GM19395 (cell line): ENCODE measurements at regions not wholly inside any gene's neighbourhood (a gene's known extent, or its start where the extent isn't known, plus 50 kb on each side); places are given as distances from the start of the nearest gene placed in this dataset.

Source experiments
- ATAC-seq: cut with Tn5 transposase; IDR thresholded peaks from one replicate; pipeline ENCODE4 v1.9.1; 2021; ENCODE audit warnings: mild to moderate bottlenecking, moderate library complexity; ENCODE audit not compliant: unreplicated experiment

GRCh38 chr17:77466596-77467223 is 325.9 kb downstream of the SEC14L1 start:
- ATAC-seq: no peak

DNA sequence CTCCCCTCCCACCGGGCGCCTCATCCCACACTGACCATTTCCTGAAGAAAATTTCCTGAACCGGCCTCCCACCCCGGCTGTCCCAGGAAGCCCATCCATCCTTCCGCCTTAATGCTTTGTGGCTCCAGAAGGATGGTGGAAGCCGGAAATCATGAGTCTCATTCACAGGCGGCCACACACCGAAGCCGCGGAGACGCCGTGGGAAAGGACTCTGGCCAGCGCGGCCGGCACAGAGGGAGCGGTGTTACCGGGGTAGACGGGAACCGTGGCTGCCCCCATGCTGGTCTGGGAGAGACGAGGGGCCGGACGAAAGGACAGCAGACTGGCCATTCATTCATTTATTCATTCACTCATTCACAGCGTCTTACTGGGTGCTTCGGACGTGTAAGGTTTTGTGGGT is 326.8 kb downstream of the SEC14L1 start:
- ATAC-seq: no peak

DNA sequence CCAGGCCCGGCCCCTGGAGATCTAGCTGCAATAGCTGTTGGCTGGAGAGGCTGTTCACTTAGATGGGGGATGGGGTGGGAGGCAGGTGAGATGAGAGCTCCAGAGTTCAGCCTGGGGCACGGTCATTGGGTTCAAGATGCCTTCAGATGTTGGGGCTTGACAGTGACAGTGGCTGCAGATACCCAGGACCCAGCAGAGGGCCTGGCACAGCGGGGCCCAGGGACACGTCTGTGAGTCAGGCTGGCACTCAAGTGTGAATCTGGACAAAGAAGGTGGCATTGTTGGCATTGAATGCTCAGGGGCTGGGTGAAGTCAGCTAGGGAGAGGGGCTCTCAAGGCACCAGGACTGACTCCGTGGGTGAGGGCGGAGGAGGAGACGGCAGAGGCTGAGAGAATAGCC is 328.1 kb downstream of the SEC14L1 start:
- ATAC-seq: no peak

DNA sequence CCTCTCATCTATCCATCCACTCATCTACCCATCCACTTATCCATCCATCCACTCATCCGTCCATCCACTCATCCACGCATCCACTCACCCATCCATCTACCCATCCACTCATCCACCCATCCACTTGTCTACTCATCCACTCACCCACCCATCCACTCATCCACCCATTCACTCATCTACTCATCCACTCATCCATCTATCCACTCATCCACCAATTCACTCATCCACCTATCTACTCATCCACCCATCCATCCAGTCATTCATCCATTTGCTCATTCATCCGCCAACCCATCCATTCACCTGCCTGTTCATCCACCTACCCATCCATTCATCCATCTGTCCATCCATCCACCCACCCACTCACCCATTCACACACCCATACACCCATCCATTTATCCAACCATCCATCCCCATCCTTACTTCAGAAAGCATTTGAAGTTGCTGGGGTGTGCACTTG is 329.6 kb downstream of the SEC14L1 start:
- ATAC-seq: no peak

DNA sequence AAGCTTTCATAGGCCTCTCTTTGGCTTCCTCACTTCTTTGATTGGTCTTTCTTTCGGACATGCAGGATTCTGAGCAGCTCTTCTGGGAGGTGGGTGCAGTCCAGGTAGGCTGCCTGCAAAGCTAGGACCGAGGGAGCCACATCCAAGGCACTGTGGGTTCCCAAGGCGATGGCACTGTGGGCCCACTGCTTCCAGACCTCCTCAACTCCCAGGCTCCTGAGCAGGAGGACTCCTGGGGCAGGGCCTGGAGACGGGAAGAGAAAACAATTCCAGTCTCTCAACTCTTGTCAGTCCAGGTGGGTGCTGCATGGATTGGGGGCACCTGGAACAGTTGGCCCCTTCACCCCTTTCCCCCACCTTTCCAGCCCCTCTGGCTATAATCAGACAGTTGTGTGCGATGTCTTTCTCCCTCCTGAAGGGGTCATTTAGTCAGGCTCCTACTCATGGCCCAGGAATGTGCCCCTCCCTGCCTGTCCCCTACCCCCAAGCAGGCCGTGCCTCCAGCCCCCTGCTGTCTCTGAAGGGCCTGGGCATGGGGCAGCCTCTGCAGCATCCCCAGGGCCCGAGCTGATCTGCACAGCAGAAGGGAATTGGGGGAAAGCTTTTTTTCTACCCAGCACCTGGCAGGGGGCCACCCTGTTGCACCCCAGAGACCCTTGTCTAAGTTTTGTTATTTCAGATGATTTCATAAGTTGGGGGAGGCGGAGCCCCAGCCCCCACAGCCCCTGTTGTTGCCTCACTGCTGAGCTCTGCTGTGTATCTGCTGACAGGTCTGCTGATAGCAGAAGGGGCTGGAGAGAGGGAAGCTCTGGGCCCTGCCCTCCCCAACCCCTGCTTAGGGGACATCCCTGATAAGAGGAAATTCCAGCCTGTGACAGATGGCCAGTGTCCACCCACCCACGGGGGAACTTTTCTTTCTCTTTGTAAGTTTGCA is 330.3 kb downstream of the SEC14L1 start:
- no peak for ATAC-seq

DNA sequence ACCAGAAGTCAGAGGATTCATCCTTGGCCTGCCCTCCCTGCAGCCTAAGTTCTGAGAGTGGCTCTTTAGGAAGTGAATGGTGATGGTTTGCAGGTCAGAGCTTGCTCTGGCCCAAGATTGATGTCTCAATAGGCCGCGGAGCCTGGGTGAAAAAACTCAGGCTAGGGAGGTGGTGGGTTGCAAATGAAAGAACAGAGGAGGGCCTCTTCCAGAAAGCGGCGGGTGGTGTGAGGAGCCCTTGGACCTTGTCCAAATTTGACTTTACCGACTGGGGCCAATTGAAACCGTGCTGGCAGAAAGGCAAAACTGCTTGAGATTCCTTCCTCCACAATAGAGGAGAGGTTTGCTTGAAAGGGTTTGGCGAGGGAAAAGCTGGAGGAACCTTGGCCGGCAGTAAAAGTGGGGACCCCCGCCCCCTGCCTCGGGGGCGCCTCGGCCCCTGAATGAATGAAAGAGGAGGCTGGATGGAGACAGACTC is 331.3 kb downstream of the SEC14L1 start:
- no peak for ATAC-seq

- ATAC-seq: no peak
These were observed 331.9 kb downstream of the SEC14L1 start for GRCh38 chr17:77472468-77473310.

- ATAC-seq: no peak
These were observed 333.0 kb downstream of the SEC14L1 start for GRCh38 chr17:77473615-77474226.

- ATAC-seq: no peak
These were observed 333.7 kb downstream of the SEC14L1 start for GRCh38 chr17:77474292-77474988.

- no peak for ATAC-seq
These were observed 334.5 kb downstream of the SEC14L1 start for GRCh38 chr17:77475016-77475976.

GRCh38 chr17:77476006-77476405 is 335.2 kb downstream of the SEC14L1 start:
- no peak for ATAC-seq

- ATAC-seq: no peak
These were observed 335.7 kb downstream of the SEC14L1 start for GRCh38 chr17:77476498-77476897.

DNA sequence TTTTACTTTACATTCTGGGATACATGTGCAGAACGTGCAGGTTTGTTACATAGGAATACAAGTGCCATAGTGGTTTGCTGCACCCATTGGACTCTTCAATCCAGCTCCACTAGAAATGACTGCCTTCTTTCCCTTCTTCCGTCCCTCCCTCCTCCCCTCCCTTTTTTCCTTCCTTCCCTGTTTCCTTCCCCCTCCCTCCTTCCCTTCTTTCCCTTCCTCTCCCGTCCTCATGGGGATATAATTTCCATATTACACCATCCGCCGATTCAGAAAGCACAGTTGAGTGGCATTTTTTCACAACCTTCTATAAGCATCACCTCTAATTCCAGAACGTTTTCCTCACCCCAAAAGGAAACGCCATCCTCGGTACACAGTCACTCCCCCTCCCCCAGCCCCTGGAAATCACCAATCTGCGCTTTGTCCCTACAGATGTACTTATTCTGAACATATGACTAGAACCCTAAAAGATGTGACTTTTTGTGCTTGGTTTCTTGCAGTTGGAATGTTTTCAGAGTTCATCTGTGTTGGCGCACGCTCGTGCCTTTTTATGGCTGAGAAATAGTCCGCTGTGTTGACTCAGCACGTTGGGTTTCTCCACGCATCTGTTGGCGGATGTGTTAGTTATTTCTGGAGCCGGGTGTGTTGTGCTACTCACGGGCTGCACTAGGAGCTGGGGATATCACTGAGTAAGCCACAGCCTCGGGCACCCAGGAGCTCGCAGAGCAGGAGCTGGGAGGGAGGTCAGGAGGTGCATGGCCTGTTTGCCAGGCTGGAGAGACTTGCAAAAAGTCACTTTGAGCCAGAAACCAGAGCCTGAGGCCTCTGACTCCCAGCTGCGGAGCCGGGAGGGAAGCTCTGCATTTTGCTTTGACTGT is 336.4 kb downstream of the SEC14L1 start:
- no peak for ATAC-seq

- no peak for ATAC-seq
These were observed 337.5 kb downstream of the SEC14L1 start for GRCh38 chr17:77478281-77478680.

- ATAC-seq: no peak
These were observed 338.1 kb downstream of the SEC14L1 start for GRCh38 chr17:77478899-77479298.

GRCh38 chr17:77479372-77480198 is 338.8 kb downstream of the SEC14L1 start:
- ATAC-seq: no peak

- ATAC-seq: no peak
These were observed 339.4 kb downstream of the SEC14L1 start for GRCh38 chr17:77480199-77480508.
